ENCODE measurements at regions not wholly inside any gene's neighbourhood (a gene's known extent, or its start where the extent isn't known, plus 50 kb on each side); places are given as distances from the start of the nearest gene placed in this dataset.

DNA sequence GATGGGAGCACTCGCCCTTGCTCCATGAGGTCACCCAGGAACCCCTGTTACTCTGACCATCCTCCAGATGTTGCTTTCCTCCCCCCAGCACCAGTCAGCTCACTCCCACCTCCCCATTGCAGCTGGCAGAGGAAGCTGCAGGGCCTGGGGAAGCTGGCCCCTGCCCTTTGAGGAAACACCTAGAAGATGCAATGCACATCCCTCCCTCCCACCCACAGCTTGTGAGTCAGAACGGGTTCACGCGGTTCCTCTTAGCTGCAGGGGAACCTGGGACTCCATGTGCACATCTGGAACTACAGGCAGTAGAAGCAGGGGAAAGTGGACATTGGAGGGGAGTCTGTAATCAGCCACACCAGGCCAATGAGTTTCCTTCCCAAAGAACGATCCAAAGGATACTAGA is 96.9 kb downstream of the KATNIP start:
- no peak for TF ChIP-seq EZH2 (IDR thresholded peaks at IDR 0.05; ENCODE audit: borderline replicate concordance, low read depth, low read length, severe bottlenecking)
- TF ChIP-seq, protein P1, sequence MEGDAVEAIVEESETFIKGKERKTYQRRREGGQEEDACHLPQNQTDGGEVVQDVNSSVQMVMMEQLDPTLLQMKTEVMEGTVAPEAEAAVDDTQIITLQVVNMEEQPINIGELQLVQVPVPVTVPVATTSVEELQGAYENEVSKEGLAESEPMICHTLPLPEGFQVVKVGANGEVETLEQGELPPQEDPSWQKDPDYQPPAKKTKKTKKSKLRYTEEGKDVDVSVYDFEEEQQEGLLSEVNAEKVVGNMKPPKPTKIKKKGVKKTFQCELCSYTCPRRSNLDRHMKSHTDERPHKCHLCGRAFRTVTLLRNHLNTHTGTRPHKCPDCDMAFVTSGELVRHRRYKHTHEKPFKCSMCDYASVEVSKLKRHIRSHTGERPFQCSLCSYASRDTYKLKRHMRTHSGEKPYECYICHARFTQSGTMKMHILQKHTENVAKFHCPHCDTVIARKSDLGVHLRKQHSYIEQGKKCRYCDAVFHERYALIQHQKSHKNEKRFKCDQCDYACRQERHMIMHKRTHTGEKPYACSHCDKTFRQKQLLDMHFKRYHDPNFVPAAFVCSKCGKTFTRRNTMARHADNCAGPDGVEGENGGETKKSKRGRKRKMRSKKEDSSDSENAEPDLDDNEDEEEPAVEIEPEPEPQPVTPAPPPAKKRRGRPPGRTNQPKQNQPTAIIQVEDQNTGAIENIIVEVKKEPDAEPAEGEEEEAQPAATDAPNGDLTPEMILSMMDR (IDR thresholded peaks at IDR 0.05; ENCODE audit: borderline replicate concordance, extremely low read depth, low read length, poor library complexity, severe bottlenecking), result no peak
